T-helper 1 cell treated with Interleukin-12 subunit alpha and Interleukin-12 subunit beta and Interleukin-4 antibody, amounts not matched to agents 30 μg/mL and 1 μg/mL, for 36 hours (primary cell): ENCODE measurements at regions not wholly inside any gene's neighbourhood (a gene's known extent, or its start where the extent isn't known, plus 50 kb on each side); places are given as distances from the start of the nearest gene placed in this dataset.

Experiments
- H3K27ac Mint-ChIP-seq: one replicate; pipeline ENCODE4 v1.8.0; 2021; ENCODE audit warnings: mild to moderate bottlenecking, mixed read lengths
- H3K27me3 Mint-ChIP-seq: one replicate; pipeline ENCODE4 v1.8.0; 2021; ENCODE audit warnings: low read depth, mixed read lengths
- H3K36me3 Mint-ChIP-seq: one replicate; pipeline ENCODE4 v1.8.0; 2021; ENCODE audit warnings: low read depth, mixed read lengths
- H3K4me1 Mint-ChIP-seq: one replicate; pipeline ENCODE4 v1.8.0; 2021; ENCODE audit warnings: low read depth, mixed read lengths
- H3K4me3 Mint-ChIP-seq: one replicate; pipeline ENCODE4 v1.8.0; 2021; ENCODE audit warnings: mild to moderate bottlenecking, moderate library complexity, mixed read lengths
- H3K9me3 Mint-ChIP-seq: one replicate; pipeline ENCODE4 v1.8.0; 2021; ENCODE audit warnings: mixed read lengths

DNA sequence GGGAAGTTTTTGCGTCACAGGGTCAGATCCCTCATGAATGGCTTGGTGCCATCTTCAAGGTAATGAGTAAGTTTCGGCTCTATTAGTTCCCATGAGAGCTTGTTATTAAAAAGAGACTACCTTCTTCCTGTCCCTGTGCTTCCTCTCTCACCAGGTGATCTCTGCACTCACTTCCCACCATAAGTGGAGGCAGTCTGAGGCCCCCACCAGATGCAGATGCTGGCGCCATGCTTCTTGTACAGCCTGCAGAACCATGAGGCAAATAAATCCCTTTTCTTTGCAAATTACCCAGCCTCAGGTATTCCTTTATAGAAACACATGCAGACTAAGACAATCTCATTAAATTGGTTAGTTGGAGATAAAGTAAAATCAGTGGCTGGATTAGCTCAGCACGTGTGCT lies 75.6 kb upstream of the RFC3 start:
- Mint-ChIP-seq H3K27me3 (no peaks in the 10 kb centered on the region), H3K4me3 (no peak overlapping the region), H3K4me1 (peaks cover 16% of the 10 kb centered on the region), H3K9me3 (no peaks in the 10 kb centered on the region), H3K36me3 (no peaks in the 10 kb centered on the region), H3K27ac (no peak overlapping the region)

GRCh38 chr13:33743438-33744368 lies 74.2 kb upstream of the RFC3 start:
- Mint-ChIP-seq H3K4me3 (peak overlapping the region; percentile 62), H3K27ac (peak overlapping the region; percentile 82), H3K9me3 (no peaks in the 10 kb centered on the region), H3K27me3 (no peaks in the 10 kb centered on the region), H3K4me1 (peaks cover 16% of the 10 kb centered on the region), H3K36me3 (no peaks in the 10 kb centered on the region)

- Mint-ChIP-seq H3K4me1 (peaks cover 16% of the 10 kb centered on the region), H3K27ac (no peak overlapping the region), H3K36me3 (no peaks in the 10 kb centered on the region), H3K9me3 (no peaks in the 10 kb centered on the region), H3K4me3 (no peak overlapping the region), H3K27me3 (no peaks in the 10 kb centered on the region)
Measured at GRCh38 chr13:33744589-33745369, 73.2 kb upstream of the RFC3 start.

- Mint-ChIP-seq H3K27me3 (peaks cover 3% of the 10 kb centered on the region), H3K27ac (no peak overlapping the region), H3K36me3 (no peaks in the 10 kb centered on the region), H3K9me3 (no peaks in the 10 kb centered on the region), H3K4me3 (no peak overlapping the region), H3K4me1 (peaks cover 16% of the 10 kb centered on the region)
Measured at GRCh38 chr13:33745370-33746324, 72.3 kb upstream of the RFC3 start.

DNA sequence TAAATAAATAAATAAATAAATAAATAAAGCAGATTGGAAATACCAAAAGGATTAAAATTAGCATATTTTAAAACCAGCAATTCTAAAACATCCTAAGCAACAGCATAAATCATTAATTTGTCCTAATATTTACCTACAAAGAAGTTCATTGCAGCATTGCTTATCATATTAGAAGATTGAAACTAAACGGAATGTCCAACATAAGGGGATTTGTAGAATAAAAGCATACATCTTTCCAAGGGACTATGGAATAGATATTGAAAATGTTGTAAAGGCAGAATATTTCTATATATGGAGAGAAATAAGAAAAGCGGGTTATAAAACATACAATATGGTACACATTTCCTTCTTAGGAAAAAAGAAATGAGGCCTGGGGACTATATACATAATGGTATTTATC lies 71.1 kb upstream of the RFC3 start:
- Mint-ChIP-seq H3K9me3 (no peaks in the 10 kb centered on the region), H3K4me3 (no peak overlapping the region), H3K27ac (no peak overlapping the region), H3K36me3 (no peaks in the 10 kb centered on the region), H3K27me3 (peaks cover 3% of the 10 kb centered on the region), H3K4me1 (peaks cover 16% of the 10 kb centered on the region)

- no peaks in the 10 kb centered on the region for H3K36me3 Mint-ChIP-seq
- H3K9me3 Mint-ChIP-seq, result no peaks in the 10 kb centered on the region
- H3K27ac Mint-ChIP-seq, result no peak overlapping the region
- no peaks in the 10 kb centered on the region for H3K4me1 Mint-ChIP-seq
- H3K4me3 Mint-ChIP-seq, result no peak overlapping the region
- peaks cover 3% of the 10 kb centered on the region for H3K27me3 Mint-ChIP-seq
Measured at GRCh38 chr13:33751151-33751550, 66.8 kb upstream of the RFC3 start.

GRCh38 chr13:33752094-33752493 lies 65.9 kb upstream of the RFC3 start:
- Mint-ChIP-seq H3K27me3 (peaks cover 3% of the 10 kb centered on the region), H3K36me3 (no peaks in the 10 kb centered on the region), H3K4me3 (no peak overlapping the region), H3K4me1 (no peaks in the 10 kb centered on the region), H3K9me3 (no peaks in the 10 kb centered on the region), H3K27ac (no peak overlapping the region)

DNA sequence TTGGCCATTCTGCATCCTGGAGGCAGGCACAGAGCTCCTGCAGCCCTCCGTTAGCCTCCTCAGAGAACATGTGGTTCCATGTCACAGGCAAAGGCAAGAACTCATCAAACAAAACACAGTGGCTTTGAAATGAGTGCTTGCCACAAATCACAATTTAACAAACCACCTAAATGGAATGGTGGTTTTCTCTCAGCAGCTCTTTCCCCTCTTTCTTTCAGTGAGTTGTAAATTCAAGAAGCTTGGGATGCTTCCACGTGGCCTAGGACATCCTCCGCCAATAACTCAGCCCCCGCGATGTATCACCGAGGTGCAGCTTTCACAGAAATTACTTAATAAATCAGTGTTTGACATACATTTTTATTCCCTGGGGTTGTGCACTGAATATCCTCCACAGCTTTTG lies 65.4 kb upstream of the RFC3 start:
- Mint-ChIP-seq H3K36me3 (no peaks in the 10 kb centered on the region), H3K4me3 (no peak overlapping the region), H3K9me3 (no peaks in the 10 kb centered on the region), H3K27me3 (peaks cover 3% of the 10 kb centered on the region), H3K27ac (no peak overlapping the region), H3K4me1 (no peaks in the 10 kb centered on the region)

GRCh38 chr13:33756929-33757328 lies 61.0 kb upstream of the RFC3 start:
- Mint-ChIP-seq H3K4me1 (no peaks in the 10 kb centered on the region), H3K27me3 (no peaks in the 10 kb centered on the region), H3K9me3 (no peaks in the 10 kb centered on the region), H3K36me3 (no peaks in the 10 kb centered on the region), H3K4me3 (no peak overlapping the region), H3K27ac (no peak overlapping the region)

GRCh38 chr13:33757713-33758112 lies 60.2 kb upstream of the RFC3 start:
- Mint-ChIP-seq H3K27ac (no peak overlapping the region), H3K4me3 (no peak overlapping the region), H3K9me3 (no peaks in the 10 kb centered on the region), H3K36me3 (no peaks in the 10 kb centered on the region), H3K27me3 (no peaks in the 10 kb centered on the region), H3K4me1 (no peaks in the 10 kb centered on the region)

- no peaks in the 10 kb centered on the region for H3K9me3 Mint-ChIP-seq
- no peak overlapping the region for H3K27ac Mint-ChIP-seq
- no peak overlapping the region for H3K4me3 Mint-ChIP-seq
- H3K4me1 Mint-ChIP-seq, result no peaks in the 10 kb centered on the region
- no peaks in the 10 kb centered on the region for H3K36me3 Mint-ChIP-seq
- H3K27me3 Mint-ChIP-seq, result no peaks in the 10 kb centered on the region
Measured at GRCh38 chr13:33758113-33758512, 59.8 kb upstream of the RFC3 start.

- no peaks in the 10 kb centered on the region for H3K27me3 Mint-ChIP-seq
- H3K4me1 Mint-ChIP-seq, result no peaks in the 10 kb centered on the region
- H3K36me3 Mint-ChIP-seq, result no peaks in the 10 kb centered on the region
- H3K9me3 Mint-ChIP-seq, result no peaks in the 10 kb centered on the region
- H3K4me3 Mint-ChIP-seq, result no peak overlapping the region
- H3K27ac Mint-ChIP-seq, result no peak overlapping the region
Measured at GRCh38 chr13:33761740-33762139, 56.2 kb upstream of the RFC3 start.

DNA sequence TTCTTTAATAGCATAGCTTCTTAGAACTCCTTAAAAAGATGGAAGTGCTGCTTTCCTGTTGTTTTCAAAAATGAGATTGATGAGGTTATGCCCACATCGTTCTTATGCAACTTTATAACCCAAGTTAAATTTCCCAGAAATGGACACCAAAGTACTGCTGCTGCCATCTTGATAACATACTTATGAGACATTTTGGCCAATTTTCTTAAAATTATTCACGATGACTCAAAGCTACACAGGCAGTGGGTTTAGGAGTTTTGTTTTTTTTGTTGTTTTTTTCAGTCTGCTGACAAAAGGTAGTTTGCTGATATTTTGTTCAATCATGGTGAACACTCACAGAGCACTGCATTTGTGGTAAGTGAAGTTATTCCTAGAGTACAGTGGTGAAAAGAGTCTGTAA lies 54.9 kb upstream of the RFC3 start:
- no peaks in the 10 kb centered on the region for H3K9me3 Mint-ChIP-seq
- H3K4me3 Mint-ChIP-seq, result no peak overlapping the region
- H3K27ac Mint-ChIP-seq, result no peak overlapping the region
- no peaks in the 10 kb centered on the region for H3K27me3 Mint-ChIP-seq
- H3K4me1 Mint-ChIP-seq, result no peaks in the 10 kb centered on the region
- H3K36me3 Mint-ChIP-seq, result no peaks in the 10 kb centered on the region

DNA sequence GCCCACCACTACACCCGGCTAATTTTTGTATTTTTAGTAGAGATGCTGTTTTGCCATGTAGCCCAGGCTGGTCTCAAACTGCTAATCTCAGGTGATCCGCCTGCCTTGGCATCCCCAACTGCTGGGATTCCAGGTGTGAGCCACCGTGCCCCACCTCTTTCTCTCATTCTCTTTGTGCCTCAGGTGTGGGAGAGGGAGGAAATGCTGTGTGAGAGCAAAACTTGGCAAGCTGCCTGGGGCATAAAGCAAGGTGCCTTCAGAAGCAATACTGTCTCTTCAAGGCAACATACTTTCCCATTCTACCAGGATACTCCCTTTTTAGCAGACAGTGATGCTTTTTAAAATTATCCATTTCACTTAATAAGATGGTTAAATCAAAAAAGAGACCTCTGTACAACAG lies 53.2 kb upstream of the RFC3 start:
- no peaks in the 10 kb centered on the region for H3K4me1 Mint-ChIP-seq
- H3K27ac Mint-ChIP-seq, result no peak overlapping the region
- no peak overlapping the region for H3K4me3 Mint-ChIP-seq
- no peaks in the 10 kb centered on the region for H3K36me3 Mint-ChIP-seq
- H3K27me3 Mint-ChIP-seq, result no peaks in the 10 kb centered on the region
- no peaks in the 10 kb centered on the region for H3K9me3 Mint-ChIP-seq
